ENCODE measurements at regions not wholly inside any gene's neighbourhood (a gene's known extent, or its start where the extent isn't known, plus 50 kb on each side); places are given as distances from the start of the nearest gene placed in this dataset.

- TF ChIP-seq CTCF (conservative IDR thresholded peaks at IDR 0.05; ENCODE audit: low read depth, low read length) (no peak), EZH2 (IDR thresholded peaks at IDR 0.05; ENCODE audit: borderline replicate concordance, low read depth, low read length, poor library complexity, severe bottlenecking) (no peak)
These were observed 176.5 kb upstream of the CTAGE1 start for GRCh38 chr18:22594155-22594690.
